ENCODE measurements at regions not wholly inside any gene's neighbourhood (a gene's known extent, or its start where the extent isn't known, plus 50 kb on each side); places are given as distances from the start of the nearest gene placed in this dataset.

- Histone ChIP-seq H3K4me2 (ENCODE audit: low read length) (no peak overlapping the region), H3K9me3 (ENCODE audit: low read length) (no peaks in the 10 kb centered on the region), H3K36me3 (ENCODE audit: insufficient read depth, low read length) (no peaks in the 10 kb centered on the region), H3K27me3 (ENCODE audit: insufficient read depth, low read depth, low read length) (no peaks in the 10 kb centered on the region), H3K9ac (ENCODE audit: low read length) (no peak overlapping the region), H3K27ac (ENCODE audit: low read length) (no peak overlapping the region), H2AFZ (ENCODE audit: low read depth, low read length) (no peak overlapping the region), H3K9me2 (ENCODE audit: insufficient read depth, low read length) (no peaks in the 10 kb centered on the region), H3K4me3 (ENCODE audit: low read length) (no peak overlapping the region), H3K79me2 (replicated peaks; ENCODE audit: insufficient read depth, low read length) (no peaks in the 10 kb centered on the region), H4K20me1 (ENCODE audit: insufficient read depth) (no peaks in the 10 kb centered on the region), H3F3A (ENCODE audit: insufficient read depth, low read length, poor library complexity, severe bottlenecking) (no peaks in the 10 kb centered on the region)
- TF ChIP-seq POLR2AphosphoS5 (IDR thresholded peaks at IDR 0.05) (no peak), RAD21 (conservative IDR thresholded peaks at IDR 0.05) (no peak), CTCF (IDR thresholded peaks at IDR 0.05; ENCODE audit: poor library complexity, severe bottlenecking) (no peak), EP300 (conservative IDR thresholded peaks at IDR 0.05; ENCODE audit: poor library complexity, severe bottlenecking) (no peak)
These were observed 117.3 kb upstream of the SLC24A5 start for GRCh38 chr15:48003441-48003840.

GRCh38 chr15:48005077-48005476, 115.7 kb upstream of the SLC24A5 start:
- H4K20me1 ChIP-seq (ENCODE audit: insufficient read depth) = no peaks in the 10 kb centered on the region
- no peaks in the 10 kb centered on the region for H3K9me2 ChIP-seq (ENCODE audit: insufficient read depth, low read length)
- H3K36me3 ChIP-seq (ENCODE audit: insufficient read depth, low read length) = no peaks in the 10 kb centered on the region
- no peak overlapping the region for H3K4me2 ChIP-seq (ENCODE audit: low read length)
- H2AFZ ChIP-seq (ENCODE audit: low read depth, low read length) = no peak overlapping the region
- H3F3A ChIP-seq (ENCODE audit: insufficient read depth, low read length, poor library complexity, severe bottlenecking) = no peaks in the 10 kb centered on the region
- TF ChIP-seq EZH2 (IDR thresholded peaks at IDR 0.05; ENCODE audit: borderline replicate concordance, insufficient read depth, low read length, poor library complexity, severe bottlenecking) (no peak), RAD21 (conservative IDR thresholded peaks at IDR 0.05) (no peak), EP300 (conservative IDR thresholded peaks at IDR 0.05; ENCODE audit: poor library complexity, severe bottlenecking) (no peak), SMC3 (conservative IDR thresholded peaks at IDR 0.05; ENCODE audit: poor library complexity) (no peak), MXI1 (conservative IDR thresholded peaks at IDR 0.05; ENCODE audit: poor library complexity, severe bottlenecking) (no peak), TAF1 (IDR thresholded peaks at IDR 0.05; ENCODE audit: low read depth) (no peak)
- H3K27me3 ChIP-seq (ENCODE audit: insufficient read depth, low read depth, low read length) = no peaks in the 10 kb centered on the region
- no peak overlapping the region for H3K27ac ChIP-seq (ENCODE audit: low read length)
- H3K9ac ChIP-seq (ENCODE audit: low read length) = no peak overlapping the region
- H3K9me3 ChIP-seq (ENCODE audit: low read length) = no peaks in the 10 kb centered on the region
- no peak overlapping the region for H3K4me3 ChIP-seq (ENCODE audit: low read length)
- H3K79me2 ChIP-seq (replicated peaks; ENCODE audit: insufficient read depth, low read length) = no peaks in the 10 kb centered on the region

- Histone ChIP-seq H3K36me3 (ENCODE audit: insufficient read depth, low read length) (no peaks in the 10 kb centered on the region), H3F3A (ENCODE audit: insufficient read depth, low read length, poor library complexity, severe bottlenecking) (no peaks in the 10 kb centered on the region), H4K20me1 (ENCODE audit: insufficient read depth) (no peaks in the 10 kb centered on the region), H3K9me3 (ENCODE audit: low read length) (no peaks in the 10 kb centered on the region), H3K27ac (ENCODE audit: low read length) (no peak overlapping the region), H3K9me2 (ENCODE audit: insufficient read depth, low read length) (no peaks in the 10 kb centered on the region), H3K27me3 (ENCODE audit: insufficient read depth, low read depth, low read length) (no peaks in the 10 kb centered on the region), H3K79me2 (replicated peaks; ENCODE audit: insufficient read depth, low read length) (no peaks in the 10 kb centered on the region), H3K9ac (ENCODE audit: low read length) (no peak overlapping the region), H2AFZ (ENCODE audit: low read depth, low read length) (no peak overlapping the region), H3K4me2 (ENCODE audit: low read length) (no peak overlapping the region), H3K4me3 (ENCODE audit: low read length) (no peak overlapping the region)
- TF ChIP-seq TAF1 (IDR thresholded peaks at IDR 0.05; ENCODE audit: low read depth) (no peak), SMC3 (conservative IDR thresholded peaks at IDR 0.05; ENCODE audit: poor library complexity) (no peak), RAD21 (conservative IDR thresholded peaks at IDR 0.05) (no peak), POLR2AphosphoS5 (IDR thresholded peaks at IDR 0.05) (no peak), MXI1 (conservative IDR thresholded peaks at IDR 0.05; ENCODE audit: poor library complexity, severe bottlenecking) (no peak), EZH2 (IDR thresholded peaks at IDR 0.05; ENCODE audit: borderline replicate concordance, insufficient read depth, low read length, poor library complexity, severe bottlenecking) (no peak), CTCF (IDR thresholded peaks at IDR 0.05; ENCODE audit: poor library complexity, severe bottlenecking) (no peak), REST (IDR thresholded peaks at IDR 0.05; ENCODE audit: borderline replicate concordance) (no peak), EP300 (conservative IDR thresholded peaks at IDR 0.05; ENCODE audit: poor library complexity, severe bottlenecking) (no peak)
These were observed 114.7 kb upstream of the SLC24A5 start for GRCh38 chr15:48006031-48006511.
